ENCODE measurements at regions not wholly inside any gene's neighbourhood (a gene's known extent, or its start where the extent isn't known, plus 50 kb on each side); places are given as distances from the start of the nearest gene placed in this dataset.

- no peak for TF ChIP-seq ZNF3 (CRISPR knock-in tag; IDR thresholded peaks at IDR 0.05)
- 0 out of 4 replicates have a peak, but pooled peaks of 1 of the 2 experiments have one; percentile 24 for TF ChIP-seq TEAD1 (CRISPR knock-in tag; IDR thresholded peaks at IDR 0.05)
- TF ChIP-seq RBM34 (IDR thresholded peaks at IDR 0.05; ENCODE audit: borderline replicate concordance, insufficient read depth, low read length) = no peak
- TF ChIP-seq, protein P1, sequence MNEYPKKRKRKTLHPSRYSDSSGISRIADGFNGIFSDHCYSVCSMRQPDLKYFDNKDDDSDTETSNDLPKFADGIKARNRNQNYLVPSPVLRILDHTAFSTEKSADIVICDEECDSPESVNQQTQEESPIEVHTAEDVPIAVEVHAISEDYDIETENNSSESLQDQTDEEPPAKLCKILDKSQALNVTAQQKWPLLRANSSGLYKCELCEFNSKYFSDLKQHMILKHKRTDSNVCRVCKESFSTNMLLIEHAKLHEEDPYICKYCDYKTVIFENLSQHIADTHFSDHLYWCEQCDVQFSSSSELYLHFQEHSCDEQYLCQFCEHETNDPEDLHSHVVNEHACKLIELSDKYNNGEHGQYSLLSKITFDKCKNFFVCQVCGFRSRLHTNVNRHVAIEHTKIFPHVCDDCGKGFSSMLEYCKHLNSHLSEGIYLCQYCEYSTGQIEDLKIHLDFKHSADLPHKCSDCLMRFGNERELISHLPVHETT (CRISPR knock-in tag; conservative IDR thresholded peaks at IDR 0.05 in 1 of 2, IDR thresholded peaks at IDR 0.05 in 1 of 2) = peak in 1 of 2 experiments; percentile 25; a peak in 1 of 4 replicates
- no peak for TF ChIP-seq ZNF41 (CRISPR knock-in tag; conservative IDR thresholded peaks at IDR 0.05)
- no peak for TF ChIP-seq SRSF3 (IDR thresholded peaks at IDR 0.05; ENCODE audit: insufficient read depth, low read length)
- no peak for TF ChIP-seq BRD4 (IDR thresholded peaks at IDR 0.05)
- no peak for TF ChIP-seq ZNF12 (CRISPR knock-in tag; IDR thresholded peaks at IDR 0.05)
- no peak for TF ChIP-seq HEY1 (CRISPR knock-in tag; IDR thresholded peaks at IDR 0.05; ENCODE audit: borderline replicate concordance)
- no peak for TF ChIP-seq SIX5 (IDR thresholded peaks at IDR 0.05; ENCODE audit: borderline replicate concordance in 1 of 2, insufficient read depth in 1 of 2, low read depth in 1 of 2, low read length in 2 of 2)
Measured at GRCh38 chr5:142472306-142472951, 147.6 kb upstream of the SPRY4 start (continued).

All from K562 (cell line).